ENCODE measurements at regions not wholly inside any gene's neighbourhood (a gene's known extent, or its start where the extent isn't known, plus 50 kb on each side); places are given as distances from the start of the nearest gene placed in this dataset.

DNA sequence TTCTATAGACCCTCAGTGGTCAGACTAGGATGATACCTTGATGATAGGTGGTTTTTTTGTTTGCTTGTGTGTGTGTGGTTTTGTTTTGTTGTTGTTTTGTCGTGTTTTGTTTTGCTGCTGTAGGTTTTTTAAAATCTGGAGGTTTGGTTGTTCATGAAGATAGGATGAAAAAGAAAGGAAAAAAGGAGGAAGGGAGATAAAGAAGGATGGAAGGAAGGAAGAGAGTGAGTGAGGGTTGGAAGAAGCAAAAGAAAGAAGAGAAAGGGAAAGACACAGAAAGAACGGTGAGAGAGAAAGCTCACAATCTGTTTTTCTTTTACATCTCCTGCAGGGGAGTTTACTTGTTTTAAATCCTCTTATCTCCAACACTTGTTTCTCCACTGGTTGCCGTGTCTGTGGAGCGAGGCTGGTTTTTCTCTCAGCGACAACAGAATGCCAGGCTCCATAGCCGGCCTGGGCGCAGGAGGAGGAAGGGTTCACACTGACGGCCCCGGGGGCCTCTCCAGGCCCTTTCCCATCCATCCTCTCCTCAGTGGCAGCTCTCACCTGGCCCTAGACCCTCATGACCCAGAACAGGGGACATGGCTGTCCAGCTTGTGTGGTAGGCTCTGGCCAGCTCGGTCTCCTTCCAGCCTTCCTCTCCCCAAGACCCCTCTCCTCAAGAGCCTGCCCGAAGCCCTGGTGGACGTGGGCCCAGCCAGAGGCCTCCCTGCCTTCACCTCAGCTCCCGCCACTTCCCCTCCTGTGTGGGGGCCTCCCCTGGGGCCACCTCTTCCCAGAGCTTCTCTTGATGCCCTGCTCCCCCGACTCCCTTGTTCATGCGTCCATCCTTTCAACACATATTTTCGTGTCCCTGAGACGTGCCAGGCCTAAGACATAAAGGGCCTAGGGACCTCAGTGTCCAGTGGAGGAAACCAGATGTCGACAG is 168.4 kb downstream of the VEGFA start (continued):
- TF ChIP-seq GATAD2A (IDR thresholded peaks at IDR 0.05) (peak; percentile 81), RREB1 (CRISPR knock-in tag; IDR thresholded peaks at IDR 0.05) (no peak; the same call in 1 of the 2 replicates), ETV1 (tag; conservative IDR thresholded peaks at IDR 0.05; ENCODE audit: low read depth) (no peak), ARID2 (IDR thresholded peaks at IDR 0.05) (peak; percentile 41; the same call in 1 of the 2 replicates), NUFIP1 (IDR thresholded peaks at IDR 0.05; ENCODE audit: partially characterized antibody) (peak; percentile 34), L3MBTL2 (IDR thresholded peaks at IDR 0.05) (0 out of 2 replicates have a peak, but pooled peaks have one; percentile 10), EHMT2 (IDR thresholded peaks at IDR 0.05) (0 out of 2 replicates have a peak, but pooled peaks have one; percentile 25), MYBL2 (IDR thresholded peaks at IDR 0.05; ENCODE audit: low read depth) (no peak), MYBL2 (CRISPR knock-in tag; IDR thresholded peaks at IDR 0.05; ENCODE audit: borderline replicate concordance) (no peak), BRF1 (IDR thresholded peaks at IDR 0.05; ENCODE audit: borderline replicate concordance, extremely low read depth, insufficient read length) (no peak)
- TF ChIP-seq, protein P1, sequence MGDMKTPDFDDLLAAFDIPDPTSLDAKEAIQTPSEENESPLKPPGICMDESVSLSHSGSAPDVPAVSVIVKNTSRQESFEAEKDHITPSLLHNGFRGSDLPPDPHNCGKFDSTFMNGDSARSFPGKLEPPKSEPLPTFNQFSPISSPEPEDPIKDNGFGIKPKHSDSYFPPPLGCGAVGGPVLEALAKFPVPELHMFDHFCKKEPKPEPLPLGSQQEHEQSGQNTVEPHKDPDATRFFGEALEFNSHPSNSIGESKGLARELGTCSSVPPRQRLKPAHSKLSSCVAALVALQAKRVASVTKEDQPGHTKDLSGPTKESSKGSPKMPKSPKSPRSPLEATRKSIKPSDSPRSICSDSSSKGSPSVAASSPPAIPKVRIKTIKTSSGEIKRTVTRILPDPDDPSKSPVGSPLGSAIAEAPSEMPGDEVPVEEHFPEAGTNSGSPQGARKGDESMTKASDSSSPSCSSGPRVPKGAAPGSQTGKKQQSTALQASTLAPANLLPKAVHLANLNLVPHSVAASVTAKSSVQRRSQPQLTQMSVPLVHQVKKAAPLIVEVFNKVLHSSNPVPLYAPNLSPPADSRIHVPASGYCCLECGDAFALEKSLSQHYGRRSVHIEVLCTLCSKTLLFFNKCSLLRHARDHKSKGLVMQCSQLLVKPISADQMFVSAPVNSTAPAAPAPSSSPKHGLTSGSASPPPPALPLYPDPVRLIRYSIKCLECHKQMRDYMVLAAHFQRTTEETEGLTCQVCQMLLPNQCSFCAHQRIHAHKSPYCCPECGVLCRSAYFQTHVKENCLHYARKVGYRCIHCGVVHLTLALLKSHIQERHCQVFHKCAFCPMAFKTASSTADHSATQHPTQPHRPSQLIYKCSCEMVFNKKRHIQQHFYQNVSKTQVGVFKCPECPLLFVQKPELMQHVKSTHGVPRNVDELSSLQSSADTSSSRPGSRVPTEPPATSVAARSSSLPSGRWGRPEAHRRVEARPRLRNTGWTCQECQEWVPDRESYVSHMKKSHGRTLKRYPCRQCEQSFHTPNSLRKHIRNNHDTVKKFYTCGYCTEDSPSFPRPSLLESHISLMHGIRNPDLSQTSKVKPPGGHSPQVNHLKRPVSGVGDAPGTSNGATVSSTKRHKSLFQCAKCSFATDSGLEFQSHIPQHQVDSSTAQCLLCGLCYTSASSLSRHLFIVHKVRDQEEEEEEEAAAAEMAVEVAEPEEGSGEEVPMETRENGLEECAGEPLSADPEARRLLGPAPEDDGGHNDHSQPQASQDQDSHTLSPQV (IDR thresholded peaks at IDR 0.05): 0 out of 2 replicates have a peak, but pooled peaks have one; percentile 13

All from K562 (cell line).